Endothelial cell of hepatic sinusoid (primary cell): ENCODE measurements at regions not wholly inside any gene's neighbourhood (a gene's known extent, or its start where the extent isn't known, plus 50 kb on each side); places are given as distances from the start of the nearest gene placed in this dataset.

Source experiments
- in situ Hi-C: cut with HindIII; loops from 2 replicates; pipeline ENCODE4 v1.10.0; 2017; ENCODE audit warnings: low sequenced_read_pairs

DNA sequence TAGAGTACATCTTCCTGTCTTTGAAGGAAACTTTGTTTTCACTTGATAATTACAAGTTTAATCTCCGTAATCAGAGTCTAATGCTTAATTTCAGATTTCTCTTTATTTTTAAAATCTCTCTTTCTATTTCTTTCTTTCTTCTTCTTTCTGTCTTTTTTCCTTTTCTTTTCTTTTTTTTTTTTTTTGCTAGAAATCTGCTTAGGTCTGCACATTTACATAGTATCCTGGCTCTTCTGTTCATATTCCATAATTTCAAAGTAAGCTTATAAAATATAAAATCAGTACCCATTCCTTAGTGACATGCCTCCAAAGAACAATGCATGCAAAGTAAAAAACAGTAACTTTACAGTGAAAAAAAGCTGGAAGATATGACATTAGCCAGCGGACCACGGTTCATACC, 601.7 kb upstream of the VSTM2A start:
- in situ Hi-C loops, result loop anchor here (10.0 kb wide), 1 partner anchor 184 kb away; no protein-coding TSS in a partner anchor

DNA sequence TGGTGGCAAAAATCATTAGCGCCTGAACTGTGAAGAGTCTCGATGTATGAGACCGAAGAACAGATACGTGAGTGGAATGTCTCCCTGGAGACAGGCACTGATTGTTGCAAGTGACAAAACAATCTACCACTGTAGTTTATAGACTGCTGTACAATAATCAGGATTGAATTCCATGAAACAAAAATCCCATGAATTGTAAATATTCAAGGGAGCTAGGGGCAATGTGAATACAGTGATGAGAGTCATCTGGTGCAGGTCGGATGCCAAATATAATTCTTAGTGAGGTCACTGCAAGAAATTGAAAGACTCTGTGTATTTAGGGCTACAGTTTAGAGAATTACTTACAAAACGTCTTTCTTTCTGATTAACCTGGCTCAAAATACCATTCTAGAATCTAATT, 594.4 kb upstream of the VSTM2A start:
- in situ Hi-C loops, result loop anchor here (10.0 kb wide), 1 partner anchor 177 kb away; no protein-coding TSS in a partner anchor

DNA sequence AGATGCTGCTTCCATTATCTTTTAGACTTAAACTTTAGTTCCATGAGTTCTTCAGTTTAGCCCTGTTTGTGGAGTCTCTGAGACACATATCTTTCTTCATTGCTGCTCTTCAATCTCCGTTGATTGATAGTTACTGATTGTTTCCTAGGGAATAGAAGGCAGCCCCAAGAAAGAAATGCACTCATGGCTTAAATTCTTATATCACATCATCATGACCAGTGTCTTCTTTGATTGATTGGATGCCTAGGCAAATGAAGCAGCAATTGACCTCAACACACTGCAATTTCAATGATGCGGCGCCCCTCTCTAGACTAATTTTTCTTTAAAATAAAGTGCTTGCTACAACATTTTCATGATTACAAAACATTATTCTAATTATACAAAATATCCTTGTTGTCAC, 576.5 kb upstream of the VSTM2A start:
- in situ Hi-C loops, result no loop called here

DNA sequence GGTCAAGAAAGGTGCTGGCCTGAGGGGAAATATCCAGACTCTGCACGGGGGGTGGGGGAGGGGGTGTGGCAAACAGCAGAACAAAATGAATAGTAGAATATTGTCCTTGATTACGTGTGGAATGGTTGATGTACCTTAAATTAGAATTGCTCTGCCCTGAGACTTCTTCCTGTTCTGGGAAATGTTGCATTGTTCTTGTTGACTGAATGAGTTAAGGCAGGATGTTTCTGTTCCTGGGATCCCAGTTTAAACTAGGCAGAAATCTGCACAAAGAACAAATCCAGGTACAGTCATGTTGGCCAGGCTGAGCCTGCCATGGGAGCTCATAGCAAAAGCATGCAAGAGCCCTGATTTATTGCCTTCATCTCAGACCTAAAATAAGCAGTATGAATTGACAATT, 558.7 kb upstream of the VSTM2A start:
- in situ Hi-C loops, result no loop called here

DNA sequence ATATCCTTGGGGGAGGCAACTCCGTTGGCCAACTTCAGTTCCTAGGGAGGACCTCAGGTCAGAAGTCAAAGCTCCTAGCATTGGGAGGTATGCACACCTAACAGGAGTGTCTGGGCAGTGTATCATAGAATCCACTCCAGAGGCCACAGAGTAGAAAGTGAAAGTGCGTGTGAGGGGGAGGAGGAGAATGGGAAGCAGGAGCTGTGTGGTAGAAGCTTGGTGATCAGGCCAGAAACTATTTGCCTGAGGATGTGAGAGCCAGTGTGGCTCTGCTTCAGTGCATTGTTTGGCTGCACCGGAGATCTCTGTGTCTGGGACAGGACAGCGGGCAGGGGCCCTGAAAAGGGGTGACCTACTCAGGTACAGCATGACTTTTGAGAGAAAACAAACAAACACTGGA, 557.4 kb upstream of the VSTM2A start:
- in situ Hi-C loops, result no loop called here

DNA sequence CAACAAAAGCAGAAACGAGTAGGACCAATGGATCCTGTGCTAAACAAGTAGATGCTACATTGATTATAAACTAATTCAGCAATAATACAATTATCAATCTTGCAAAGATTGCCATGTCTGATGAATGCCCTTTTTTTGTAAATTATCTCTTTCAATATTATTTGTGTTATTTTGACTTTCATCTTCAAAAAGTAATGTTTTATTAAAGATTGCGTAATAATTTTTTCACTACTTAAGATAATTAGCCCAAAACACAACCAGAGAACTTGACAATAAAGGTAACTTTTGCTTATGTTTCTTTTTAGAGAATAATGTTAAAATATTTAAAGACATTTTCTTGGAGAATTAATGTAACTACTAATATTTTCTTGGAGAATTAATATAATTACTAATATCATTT, 553.8 kb upstream of the VSTM2A start:
- in situ Hi-C loops, result no loop called here

DNA sequence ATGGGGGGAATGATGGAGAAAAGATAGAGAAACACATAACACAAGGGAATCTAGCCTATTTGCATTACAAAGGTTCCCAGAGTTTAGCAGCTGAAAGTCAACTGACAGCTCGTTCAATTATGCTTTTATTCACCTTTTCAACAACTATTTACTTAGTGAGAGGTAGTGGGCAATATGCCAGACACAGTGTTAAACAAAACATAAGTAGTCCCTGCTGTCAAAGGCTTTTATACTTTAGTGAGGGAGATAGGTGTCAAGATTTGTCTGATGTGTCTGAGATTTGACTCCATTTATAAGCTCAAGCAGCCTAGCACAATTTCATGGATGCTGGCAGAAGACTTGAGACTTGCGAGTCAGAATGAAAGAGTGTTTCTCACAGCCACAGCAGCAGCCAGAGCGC, 549.0 kb upstream of the VSTM2A start:
- in situ Hi-C loops, result no loop called here

DNA sequence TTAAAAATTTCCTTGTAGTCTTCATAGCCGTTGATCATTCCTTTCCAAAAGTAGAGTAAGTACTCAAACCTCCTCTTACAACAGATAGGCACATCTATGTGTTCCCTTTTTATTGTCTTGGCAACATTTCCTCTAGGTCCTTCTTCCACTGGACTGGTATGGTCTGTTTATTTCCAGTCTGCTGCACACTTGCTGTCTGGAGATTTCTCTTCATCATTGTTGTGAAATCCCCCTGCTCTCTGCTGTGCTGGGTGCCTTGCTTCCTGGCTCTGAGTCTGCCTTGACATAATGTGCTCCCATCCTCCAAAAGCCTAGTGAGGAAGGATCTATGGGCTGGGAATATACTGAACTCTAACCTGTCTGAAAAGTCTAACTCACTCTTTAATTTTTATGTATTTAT, 545.3 kb upstream of the VSTM2A start:
- in situ Hi-C loops, result no loop called here

DNA sequence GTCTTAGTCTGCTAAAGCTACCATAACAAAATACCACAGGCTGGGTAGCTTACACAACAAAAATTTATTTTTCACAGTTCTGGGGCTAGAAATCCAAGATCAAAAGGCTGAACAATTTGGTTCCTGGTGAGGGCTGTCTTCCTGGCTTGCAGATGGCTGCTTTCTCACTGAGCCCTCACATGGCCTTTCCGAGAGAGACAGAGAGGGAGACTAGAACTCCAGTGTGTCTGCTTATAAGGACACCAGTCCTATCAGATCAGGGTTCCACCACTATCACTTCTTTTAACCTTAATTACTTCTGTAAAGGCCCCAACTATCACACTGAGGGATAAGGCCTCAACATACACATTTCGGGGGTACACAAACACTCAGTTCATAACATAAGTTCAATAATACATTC, 527.4 kb upstream of the VSTM2A start:
- in situ Hi-C loops, result no loop called here

DNA sequence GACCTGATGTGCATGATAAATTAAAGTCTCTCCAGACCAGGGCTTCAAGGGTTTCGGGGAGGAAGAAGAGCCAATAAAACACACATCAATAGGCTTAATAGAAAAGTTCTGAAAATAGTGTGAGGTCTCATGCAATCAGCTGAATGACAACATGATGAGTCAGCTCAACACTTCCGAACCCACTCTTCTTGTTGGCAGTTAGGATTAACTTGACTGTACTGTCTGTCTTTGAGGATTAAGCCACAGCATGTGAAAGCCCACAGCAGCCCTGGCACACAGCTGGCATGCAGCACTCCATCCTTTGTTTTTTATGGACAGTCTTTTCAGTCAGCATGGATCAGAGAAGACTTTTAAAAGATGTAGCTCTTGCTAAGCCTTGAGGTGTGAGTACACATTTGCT, 526.9 kb upstream of the VSTM2A start:
- in situ Hi-C loops, result no loop called here

DNA sequence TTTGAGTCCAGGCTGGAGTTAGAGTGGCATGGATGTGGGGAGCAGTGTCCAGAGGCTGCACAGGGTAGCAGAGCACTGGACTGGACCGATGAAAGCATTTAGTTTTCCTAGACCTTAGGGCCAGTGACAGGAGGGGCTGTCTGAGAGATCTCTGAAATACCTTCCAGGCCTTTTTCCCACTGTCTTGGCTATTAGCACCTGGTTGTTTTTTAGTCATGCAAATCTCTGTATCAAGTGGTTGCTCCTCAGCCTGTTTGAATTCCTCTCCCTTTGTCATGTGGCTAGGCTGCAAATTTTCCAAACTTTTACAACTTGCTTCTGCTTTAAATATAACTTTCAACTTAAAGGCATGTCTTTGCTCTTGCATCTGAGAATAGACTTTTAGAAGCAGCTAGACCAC, 504.3 kb upstream of the VSTM2A start:
- in situ Hi-C loops, result no loop called here

DNA sequence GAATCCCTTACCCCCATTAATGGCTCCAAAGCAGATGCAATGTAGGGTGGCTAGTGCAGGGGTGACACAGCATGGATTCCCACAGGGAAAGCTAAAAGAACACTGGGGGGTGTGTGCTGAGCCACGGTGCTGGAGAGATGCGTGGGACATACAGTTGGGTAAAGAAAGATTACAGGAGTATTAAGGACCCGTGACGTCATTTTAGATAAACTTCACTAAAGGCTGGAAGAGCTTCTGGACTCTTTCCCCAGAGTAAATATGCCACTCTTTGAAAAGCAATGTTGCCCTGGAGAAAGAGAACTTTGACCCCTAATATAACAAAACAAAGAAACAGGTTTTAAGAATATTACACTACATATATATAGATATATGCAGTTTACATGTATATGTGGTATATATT, 481.5 kb upstream of the VSTM2A start:
- in situ Hi-C loops, result no loop called here

DNA sequence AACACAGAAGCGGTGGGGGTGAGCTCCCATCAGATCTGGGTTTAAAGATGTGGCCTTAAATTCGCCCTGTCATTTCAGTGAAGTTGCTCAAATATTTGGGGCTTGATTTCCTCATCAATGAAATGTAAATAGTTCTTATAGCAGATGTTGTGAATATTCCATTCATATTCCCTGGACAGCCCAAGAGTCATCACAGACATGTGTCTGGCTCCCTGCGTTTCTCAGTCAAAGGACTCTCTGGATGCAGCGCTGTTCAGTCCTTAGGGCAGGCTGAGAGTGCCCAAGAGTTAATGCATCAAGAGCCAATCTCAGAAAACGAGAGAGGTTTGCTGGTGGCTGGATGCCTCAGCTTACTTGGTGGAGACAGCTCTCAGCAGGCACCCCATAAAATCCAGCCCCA, 475.5 kb upstream of the VSTM2A start:
- in situ Hi-C loops, result no loop called here

DNA sequence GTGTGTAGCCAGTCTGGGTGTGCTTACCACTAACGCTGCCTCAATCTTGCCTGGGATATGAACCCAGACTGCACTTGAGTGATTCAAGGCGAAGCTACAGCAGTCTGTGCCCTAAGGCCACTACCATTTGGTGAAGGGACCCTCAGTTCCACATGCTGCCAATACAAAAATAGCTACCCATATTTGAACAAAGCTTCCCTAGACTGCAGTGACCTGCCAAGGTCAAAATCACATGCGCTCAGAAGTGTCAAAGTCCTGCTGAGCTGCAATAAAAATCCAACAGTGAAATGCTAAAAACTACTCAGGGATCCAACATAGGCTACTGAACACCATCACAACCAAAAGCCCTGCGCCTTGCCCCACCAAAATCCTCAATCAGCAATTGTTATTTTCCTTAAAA, 472.3 kb upstream of the VSTM2A start:
- in situ Hi-C loops, result no loop called here

DNA sequence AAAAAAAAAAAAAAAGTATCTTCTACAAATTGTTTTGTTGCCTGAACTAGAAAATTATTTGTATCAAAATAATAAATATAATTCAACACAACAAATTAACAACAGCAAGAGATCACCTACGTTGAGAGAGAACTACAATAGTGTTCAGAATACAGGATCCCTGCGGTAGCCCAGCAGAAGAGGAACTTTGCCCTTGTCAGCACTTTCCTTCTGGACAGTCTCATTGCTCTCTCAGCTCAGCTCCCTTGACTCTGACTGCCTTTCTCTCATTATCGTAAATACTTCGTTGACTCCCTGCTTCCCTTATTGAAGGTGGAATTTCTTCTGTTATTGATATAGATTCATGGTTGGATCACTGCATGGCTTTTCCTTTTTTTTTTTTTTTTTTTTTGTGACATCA, 469.5 kb upstream of the VSTM2A start:
- in situ Hi-C loops, result no loop called here

DNA sequence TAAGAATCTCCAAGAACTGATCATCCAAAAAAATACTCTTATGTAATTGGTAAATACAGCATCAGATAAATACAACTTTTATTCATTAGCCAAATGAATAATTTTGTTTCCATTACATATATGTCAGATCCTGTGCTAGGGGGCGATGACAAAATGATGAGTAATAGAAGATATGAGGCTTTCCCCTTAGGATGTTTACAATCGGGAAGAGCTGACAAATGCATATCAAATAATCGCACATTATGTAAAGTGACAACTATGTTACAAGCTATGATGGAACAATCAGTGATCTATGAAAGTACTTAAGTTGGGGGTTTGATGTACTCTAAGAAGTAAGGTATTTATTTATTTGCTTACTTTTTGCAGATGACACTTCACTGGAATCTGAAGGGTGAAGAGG, 465.6 kb upstream of the VSTM2A start:
- in situ Hi-C loops, result no loop called here

DNA sequence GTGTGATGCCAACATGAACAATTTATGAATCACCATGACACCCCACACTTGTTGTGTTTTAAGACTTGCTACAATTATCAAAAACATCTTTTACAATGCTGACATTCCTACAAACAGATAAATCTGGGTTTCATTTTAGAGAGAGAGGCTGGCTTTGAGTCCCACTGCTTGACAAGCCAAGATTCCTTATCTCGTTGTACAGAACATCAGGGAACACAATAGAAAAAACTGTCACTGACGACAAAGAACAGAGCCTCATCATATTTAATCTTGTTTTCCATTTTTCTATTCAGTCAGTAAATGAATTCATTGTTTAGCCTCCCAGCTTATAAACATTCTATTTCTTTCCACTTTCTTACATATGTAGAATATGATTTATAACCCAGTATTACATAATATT, 461.6 kb upstream of the VSTM2A start:
- in situ Hi-C loops, result no loop called here

DNA sequence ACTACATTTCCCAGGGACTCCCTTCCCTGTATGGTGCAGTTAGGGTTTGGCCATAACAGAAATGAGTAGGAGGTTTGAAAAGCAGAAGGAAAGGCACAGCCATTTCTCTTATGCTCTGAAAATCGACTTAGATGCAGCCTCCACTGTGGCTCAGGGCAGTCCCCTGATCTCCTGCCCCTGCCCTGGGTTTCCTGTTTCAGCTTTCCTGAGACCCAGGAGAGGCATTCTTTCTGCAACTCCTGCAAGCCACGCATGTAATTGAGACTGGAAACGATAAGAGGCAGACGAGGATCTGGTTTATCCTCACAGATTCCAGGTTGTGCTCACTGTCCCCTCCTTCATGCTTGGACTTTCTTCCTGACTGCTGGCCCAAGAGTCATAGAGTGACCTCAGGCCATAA, 461.2 kb upstream of the VSTM2A start:
- in situ Hi-C loops, result no loop called here

DNA sequence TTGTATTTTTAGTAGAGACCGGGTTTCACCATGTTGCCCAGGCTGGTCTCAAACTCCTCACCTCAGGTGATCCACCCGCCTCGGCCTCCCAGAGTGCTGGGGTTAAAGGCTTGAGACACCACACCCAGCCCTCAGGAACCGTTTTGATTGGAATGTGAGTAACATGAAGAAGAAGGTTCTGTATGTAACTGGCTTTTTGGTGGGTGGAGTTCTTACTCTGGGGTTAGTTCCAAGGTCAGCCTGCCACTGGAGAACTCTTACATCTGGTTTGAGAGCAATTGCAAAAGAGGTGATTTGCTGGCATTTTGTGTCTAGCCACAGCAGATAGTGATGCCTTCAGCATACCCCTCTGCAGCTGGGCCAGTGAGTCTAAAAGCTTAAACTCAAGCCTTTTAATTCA, 457.8 kb upstream of the VSTM2A start:
- in situ Hi-C loops, result no loop called here

DNA sequence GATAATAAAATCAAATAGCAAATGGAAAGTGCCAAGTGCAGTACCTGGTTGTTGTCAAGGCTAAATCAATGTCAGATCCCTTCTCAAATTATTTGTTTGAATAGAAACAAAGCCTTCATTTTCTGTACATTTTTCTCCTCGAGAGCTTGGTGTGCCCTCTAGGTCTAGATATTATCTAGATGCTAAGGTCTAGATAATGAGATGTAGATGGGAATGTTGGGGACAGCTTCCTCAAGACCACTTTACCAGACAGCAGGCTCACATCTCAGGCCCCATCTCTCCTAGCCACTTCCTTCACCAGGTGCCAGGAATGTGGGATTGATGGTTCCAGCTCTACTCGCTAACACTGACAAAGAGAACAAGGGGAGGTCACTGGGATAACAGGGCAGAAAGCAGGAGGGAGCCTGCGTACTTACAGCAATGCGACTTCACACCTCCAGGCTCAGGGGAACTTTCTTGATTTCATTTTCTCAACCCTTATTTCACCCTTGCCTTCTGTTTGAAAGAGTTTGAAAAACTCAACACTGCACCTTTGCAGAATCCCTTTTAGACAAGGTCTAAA, 451.4 kb upstream of the VSTM2A start:
- in situ Hi-C loops, result no loop called here

DNA sequence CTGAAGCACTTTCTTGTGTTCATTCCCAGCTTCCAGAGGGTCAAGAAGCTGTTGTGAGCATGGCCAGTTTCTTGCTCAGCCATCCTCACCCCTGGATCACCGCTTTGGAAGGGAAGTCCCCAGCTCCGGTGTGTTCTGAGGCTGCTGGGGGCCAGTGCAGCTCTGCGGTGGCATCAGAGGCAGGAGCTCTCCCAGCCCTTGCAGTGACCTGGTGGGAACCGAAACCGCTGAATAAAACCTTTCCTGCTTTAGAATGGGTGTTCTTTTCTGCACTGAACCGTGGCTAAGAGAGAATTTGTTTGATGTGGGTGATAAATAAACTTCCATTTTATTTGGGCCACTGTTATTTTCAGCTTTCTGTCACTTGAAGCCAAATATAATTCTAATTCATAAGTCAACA, 450.9 kb upstream of the VSTM2A start:
- in situ Hi-C loops, result no loop called here

DNA sequence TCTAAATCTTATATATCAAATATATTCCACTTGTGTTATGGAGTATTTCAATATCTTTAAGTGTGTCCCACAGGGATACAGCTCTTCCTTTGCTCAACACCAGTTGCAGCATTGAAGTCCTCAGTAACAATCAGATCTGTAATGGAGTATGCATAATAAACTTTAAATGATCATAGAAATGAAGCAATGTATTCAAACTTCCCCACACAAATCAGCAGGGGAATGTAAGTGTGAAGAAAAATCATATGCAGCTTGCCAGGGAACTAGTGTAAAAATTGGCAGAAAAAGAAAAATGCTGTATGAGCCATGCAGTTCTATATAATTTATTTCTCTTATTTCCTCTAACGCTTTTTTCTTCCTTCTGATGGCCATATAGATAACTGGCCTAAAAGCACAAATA, 444.3 kb upstream of the VSTM2A start:
- in situ Hi-C loops, result no loop called here

DNA sequence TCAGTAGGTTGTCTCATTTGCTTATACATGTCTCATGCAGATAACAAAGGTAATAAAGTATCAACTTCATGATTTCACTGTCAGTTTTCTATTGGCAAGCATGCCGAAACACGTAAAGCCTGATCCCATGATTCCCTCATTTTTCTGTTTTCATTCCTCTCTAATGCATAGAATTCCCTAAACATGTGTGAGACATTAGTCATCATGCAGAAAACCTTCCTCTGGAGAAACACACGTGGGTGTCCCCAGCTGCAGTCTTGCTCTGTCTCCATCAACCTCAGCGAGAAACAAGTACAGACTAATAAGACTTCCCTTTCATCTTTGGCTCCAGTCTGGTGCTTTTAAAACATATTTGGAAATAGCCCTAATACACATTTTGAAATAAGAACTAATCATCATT, 432.7 kb upstream of the VSTM2A start:
- in situ Hi-C loops, result no loop called here
